ENCODE measurements at regions not wholly inside any gene's neighbourhood (a gene's known extent, or its start where the extent isn't known, plus 50 kb on each side); places are given as distances from the start of the nearest gene placed in this dataset.

DNA sequence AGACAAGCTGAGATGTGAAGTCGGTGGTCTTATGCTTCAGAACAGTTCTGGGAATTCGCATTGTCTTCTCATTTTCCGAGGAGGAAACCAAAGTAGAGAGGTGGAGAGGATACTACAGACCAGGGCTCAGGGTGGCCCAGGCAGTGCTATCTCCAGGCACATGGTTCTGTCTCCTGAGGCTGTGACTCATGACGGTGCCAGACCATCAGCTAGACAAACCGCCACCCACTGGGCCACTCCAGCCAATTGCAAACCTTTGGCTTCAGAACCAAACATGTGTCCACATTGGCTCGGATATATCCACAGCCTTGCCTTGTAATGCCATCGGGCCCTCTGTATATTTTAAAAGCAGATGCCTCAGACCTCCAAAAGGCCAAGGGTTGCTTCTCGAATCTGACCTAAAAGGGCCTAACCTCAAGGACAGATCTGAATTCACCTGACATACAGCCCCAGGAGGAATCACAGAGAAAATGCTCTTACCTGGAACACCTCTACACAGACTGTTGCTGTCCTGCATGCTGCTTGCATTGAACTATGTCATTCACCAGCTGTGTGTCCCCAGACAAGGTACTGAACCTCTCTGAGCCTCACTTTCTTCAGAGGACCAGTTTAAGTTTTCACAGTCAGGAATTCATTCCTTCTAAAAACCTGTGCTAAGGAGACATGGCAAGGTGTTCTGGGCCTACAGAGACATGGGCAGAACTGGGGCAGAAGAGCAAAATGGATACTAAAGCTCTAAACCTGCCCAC lies 224.9 kb upstream of the JUN start:
- DNase-seq, result peak; percentile 28

DNA sequence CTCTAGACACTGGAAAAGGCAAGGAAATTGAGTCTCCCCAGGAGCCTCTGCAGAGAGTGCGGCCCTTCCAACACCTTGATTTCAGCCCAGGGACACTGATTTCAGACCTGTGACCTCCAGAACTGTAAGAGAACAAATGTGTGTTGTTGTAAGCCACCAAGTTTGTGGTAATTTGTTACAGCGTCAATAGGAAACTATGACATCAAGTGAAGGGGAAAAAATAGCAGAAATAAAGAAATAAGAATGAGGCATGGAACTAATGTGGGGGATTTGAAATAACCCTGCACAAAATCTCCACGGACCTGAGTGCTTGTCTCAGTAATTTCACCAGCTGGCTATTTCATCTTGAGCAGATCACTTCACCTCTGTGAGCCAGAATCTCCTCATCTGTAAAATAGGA lies 227.8 kb upstream of the JUN start:
- DNase-seq, result no peak

DNA sequence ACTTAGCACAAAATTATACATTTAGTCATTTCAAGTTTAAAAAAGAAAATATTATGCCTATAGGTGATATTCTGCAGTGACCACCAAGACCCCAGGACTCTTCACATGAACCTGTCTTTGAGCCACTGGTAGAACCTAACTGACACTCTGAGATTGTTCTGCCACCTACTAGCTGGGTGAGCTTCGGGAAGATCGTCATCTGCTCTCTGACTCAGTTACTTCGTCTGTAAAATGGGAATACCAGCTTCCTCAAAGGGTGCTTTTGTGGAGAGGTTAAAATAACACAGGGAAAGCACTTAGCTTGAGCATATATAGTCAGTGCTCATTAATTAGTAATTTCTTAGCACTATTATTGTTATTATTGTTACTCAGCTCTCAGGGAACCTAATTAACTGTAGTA lies 228.5 kb upstream of the JUN start:
- no peak for DNase-seq

DNA sequence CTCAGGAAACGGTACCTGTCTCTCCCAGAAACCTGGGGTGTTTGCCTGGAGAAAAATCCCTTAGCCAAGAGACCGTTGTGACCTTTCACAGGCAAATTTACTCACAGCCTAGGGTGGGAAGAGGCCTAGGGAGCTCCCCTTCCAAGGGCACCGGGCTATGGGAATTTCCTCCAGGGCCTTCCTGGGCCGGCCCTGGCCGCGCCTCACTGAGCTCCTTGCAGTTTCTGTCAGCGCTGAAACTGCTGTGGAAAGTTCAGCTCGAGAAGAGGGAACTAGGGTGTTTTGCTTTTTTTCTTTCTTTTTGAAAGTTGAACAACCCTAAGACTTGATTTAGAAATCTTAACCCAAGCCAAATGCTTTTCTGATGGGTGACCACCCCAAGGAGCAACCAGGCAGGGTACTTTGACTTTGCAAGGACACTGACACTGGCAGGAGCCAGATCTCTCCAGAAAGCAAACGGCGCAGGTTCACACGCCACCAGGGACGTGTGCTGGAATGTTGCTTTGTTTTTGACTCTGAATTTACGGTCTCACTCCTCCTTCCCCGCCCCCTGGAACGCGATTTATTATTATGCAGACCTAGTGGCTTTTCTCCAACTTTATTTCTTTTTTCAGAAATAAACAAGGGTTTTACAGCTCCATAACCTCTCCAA lies 229.6 kb upstream of the JUN start:
- DNase-seq, result no peak

DNA sequence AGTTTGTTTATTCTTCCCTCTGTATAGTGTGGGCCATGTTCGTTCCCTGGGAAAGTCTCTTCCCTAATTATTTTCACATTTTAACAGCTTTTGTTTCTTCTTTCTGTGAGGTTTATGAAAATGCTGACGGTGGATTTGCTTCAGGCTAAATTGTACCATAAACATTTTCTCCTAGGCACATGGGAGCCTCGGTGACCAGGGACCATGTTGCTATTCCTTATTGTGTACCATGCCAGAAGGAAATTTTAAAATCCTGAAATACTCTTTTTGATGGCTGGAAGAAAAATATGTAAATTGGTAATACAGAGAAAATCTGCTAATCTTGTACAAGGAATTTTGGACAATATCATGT lies 230.1 kb upstream of the JUN start:
- DNase-seq, result no peak

DNA sequence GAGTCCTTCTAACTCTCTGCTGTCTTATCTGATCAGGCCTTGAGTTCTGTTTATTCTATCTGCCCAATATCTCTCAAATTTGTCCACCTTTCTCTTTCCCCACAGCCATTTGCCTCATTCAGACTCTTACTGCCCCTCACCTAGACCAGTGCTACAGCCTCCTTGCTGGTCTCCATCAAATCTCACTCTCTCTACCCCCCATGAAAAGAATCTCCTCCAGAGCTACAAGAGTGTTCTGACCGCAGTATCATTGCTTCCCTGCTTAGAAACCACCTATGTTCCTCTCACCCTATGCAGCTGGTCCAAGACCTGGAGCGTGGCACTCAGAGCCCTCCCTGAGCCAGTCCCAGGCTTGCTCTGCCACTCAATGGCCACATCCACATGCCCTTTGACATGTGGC lies 231.0 kb upstream of the JUN start:
- no peak for DNase-seq

DNA sequence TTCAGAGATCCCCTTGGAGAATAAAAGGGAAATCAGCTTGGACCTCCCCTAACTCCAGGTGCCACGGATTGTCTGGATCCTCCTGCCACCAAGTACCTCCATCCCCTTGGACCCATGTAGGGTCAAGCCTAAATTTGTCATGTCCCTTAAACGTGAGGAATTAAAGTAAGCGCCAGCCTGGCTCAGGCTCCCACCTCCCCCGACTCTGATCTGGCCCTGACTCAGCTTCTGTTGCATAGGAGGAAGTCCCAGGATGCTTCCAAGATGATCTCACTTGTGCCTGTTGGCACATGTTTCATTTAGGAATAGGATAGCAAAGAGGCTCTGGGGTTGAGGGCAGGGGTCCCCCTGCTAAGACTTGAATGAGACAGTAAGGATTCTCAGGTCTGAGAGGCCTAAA lies 231.9 kb upstream of the JUN start:
- peak; percentile 45 for DNase-seq

DNA sequence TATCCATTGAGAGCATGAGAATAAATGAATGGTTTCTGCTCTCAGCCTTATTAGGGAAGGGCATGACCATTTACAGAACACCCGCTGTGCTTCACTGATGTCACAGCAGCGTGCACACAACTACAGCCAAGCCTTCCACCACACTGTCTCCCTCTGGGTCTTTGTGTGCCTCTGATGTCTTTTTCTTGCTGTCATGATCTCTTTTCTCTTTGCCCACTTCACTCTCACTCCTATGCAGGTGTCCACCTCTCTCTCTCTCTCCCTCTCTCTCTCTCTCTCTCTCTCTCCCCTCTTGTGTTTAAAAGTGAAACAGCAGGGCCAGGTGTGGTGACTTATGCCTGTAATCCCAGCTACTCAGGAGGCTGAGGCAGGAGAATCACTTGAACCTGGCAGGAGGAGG lies 232.5 kb upstream of the JUN start:
- peak; percentile 85 for DNase-seq

DNA sequence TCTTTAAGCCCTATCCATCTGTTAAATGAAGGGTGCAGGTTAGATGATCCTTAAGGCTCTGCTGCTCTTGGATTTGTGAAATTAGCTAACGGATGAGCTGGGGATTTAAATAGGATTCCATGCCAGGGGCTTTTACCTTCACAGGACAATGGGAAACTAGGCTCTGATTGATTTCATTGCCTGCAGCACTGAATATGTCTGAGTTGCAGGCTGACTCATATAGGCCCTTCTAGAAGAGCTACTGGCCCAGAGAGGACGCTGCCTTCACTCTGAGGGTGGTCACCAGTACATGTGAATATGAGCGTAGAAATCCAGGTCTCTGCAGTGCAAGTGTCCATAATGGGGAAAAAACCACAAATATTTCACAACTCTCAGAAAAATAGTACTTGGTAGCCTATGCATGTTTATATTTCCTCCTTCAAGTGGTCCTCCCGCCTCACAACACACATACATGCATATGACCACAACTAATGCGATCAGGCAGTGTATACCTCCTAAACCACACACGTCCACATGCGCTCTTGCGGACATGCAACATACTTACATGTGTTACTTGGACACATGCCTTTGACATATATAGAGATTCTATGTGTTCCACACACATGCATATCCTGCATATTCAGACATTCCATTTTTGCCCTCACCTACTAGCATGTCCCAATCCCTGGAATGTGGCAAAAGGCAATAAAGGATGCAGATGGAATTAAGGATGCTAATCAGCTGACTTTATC lies 233.8 kb upstream of the JUN start:
- DNase-seq, result no peak

DNA sequence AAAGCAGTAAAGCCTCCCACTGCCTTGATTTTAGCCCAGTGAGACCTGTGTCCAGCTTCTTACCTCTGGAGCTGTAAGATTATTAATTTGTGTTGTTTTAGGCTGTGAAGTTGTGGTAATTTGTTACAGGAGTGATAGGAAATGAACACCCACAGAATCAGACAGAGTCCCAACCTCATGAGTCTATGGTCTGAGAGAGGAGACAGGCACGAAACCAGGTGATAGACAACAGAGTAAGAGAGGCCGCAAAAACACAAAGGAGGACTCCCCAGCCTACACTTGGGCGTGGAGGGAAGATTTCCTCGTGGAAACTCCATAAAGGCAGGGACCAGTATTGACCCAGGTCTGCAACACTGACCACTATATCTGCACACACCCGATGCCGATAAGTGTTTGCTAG lies 234.6 kb upstream of the JUN start:
- DNase-seq, result no peak

DNA sequence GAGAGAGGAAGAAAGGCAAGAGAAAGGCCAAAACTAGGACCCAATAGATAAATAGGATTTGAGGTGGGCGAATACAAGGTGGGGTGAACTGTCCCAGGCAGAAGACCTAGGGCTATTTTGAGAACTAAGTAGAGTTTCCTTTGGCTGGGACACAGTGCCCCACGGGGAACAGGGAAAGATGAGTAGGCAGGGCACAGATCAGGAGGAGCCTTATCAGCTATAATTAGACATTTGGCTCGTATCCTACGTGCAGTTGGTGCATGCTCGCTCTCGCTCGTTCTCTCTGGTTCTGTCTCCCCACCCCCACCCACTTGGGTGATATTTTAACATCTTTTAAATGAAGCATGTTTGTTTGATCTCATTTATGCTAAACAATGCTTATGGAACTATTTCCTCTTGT lies 235.0 kb upstream of the JUN start:
- DNase-seq, result no peak

DNA sequence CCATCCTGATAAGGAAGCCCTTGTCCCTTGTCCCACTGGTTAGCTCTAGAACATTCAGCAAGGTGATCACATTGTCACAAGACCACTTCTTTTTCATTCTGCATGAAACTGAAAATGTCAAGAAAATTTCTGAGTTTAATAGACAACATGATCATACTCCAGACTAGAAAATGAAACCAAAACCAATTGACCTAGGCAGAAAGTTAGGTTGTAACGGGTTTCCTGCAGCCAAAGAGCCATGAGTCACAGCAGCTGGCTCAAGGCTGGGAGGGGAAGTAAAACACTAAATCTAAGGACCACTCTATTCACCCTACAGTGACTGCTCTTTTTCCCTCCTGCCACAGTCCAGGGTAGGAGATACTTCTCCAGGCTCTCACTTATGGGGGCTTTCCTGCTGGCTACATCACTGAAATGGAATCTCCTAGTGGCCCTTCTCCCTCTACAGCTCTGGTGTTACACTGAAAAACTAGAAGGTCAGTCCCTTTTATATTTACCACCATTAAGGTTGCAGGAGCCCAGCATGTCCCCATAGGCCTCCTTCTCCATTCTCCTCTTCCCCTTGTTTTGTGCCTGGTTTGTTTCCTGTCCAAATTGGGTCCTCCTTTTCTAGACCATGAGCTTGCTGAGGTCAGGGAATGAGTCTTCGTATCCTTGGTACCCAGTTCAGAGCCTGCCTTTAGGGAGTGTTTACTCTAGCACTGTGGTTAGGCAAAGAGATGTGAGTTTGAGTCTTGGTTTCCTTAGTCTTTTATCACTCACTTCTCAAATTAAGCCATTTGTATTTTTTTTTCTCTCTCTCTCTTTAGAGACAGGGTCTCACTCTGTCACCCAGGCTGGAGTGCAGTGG lies 236.5 kb upstream of the JUN start:
- DNase-seq, result peak; percentile 89

DNA sequence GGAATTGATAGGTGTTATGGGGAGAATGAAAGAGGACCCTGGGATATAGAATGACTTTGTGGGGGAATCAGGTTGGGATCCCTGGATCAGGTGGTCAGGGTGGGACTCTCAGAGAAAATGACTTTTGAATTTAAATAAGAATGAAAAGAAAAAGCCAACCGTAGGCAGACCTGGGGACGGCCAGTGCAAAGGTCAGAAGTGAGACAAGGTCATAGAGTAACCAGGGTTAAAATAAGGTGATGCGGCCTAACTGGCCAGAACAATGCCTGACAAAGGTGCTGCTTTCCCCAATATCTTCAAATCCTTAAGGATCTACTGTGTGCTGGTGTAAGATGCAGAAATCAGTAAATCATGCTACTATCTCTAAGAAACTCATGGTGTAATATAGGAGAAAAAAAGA lies 238.4 kb upstream of the JUN start:
- no peak for DNase-seq

DNA sequence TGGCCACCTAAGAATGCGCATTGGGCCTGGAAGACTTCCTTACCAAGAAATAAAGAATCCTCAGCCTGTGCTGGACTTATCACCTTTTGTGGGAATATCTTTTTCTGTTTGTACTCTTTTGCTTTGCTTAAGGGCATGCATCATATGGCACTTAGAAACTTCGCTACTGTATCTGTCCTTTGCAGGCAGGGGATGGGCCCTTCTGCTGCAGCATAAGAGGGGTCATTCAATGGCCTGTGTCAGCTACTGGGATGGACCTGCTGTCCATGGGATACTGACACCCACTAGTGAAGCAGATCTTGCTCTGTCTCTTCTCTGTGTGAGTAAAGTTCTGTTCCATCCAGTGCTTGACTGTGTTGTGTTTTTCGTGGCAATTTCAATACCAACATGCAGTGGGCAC lies 239.0 kb upstream of the JUN start:
- no peak for DNase-seq

DNA sequence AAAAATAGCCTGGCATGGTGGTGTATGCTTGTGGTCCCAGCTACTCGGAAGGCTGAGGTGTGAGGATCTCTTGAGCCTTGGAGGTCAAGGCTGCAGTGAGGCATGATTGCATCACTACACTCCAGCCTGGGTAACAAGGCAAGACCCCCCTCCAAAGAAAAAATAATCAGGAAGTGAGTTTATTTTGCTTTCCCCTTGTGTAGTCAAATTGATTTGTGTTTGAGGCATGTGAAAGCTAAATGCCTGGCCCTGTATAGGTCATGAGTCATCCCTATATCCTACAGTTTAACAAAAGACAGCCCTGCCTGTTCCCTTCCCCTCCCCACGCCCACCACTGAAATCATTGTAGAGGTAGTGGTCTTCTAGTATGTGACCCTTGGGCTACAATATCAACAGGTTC lies 241.4 kb upstream of the JUN start:
- no peak for DNase-seq

DNA sequence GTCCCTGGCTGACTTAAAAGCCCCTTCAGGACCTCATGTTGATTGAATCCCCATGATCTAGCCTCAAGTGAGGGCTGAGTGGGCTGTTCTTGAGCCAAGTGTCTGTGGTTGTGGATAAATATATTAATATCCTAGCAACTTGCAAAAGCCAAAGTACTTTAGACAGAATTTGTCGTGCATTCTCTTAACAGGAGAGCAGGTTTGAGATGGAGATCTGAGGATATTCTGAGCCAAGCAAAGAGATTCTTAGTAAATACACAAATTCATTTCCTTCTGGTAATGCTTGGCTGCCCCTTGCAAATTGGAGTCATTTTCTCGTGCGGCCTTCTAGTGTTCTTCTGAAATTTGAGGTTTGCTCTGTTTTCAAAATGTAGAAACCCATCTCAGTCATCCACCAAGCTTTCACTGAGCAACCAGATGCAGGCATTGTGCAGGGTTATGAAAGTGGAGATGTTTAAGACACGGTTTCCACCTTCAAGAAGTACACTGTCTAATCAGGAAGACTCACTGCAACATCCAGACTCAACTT lies 242.1 kb upstream of the JUN start:
- DNase-seq, result peak; percentile 17

DNA sequence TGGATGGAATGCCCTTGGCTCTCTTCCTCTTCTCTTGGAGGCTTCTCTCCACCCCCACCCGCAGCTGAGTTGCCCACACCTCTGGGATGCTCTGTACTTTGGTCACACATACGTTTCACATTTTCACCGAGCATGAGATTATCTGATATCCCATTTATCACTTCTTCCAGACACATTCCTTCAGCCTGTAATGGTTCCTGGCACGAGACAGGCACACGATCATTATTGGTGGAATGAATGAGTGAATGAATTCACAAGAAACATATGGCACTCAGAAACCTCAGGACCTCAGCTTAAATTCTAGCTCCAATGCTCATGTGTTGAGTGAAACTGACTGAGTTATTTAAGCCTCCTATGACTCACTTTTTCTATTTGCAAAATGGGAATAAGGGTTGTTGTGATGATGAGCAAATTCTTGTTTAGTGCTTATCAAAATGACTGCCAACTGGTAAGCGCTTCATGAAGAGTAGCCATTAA lies 242.7 kb upstream of the JUN start:
- peak; percentile 37 for DNase-seq

DNA sequence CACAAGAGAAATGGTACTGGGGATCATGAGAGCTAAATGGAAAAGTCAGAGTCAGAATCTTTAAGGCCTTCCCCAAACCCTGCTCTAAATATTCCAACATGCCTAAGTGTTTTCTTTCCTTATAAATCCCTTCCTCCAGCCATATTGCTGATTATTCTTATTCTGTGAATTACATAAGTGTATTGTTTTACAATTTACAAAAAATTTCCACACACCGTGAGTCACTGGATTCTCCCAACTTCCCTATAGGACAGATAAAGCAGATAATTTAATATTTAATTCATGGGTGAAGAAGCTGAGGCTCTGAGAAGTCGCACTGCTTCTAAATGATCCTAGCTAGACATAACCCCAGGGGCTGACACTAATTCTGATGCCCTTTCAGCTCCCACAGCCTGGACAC lies 243.3 kb upstream of the JUN start:
- DNase-seq, result no peak

DNA sequence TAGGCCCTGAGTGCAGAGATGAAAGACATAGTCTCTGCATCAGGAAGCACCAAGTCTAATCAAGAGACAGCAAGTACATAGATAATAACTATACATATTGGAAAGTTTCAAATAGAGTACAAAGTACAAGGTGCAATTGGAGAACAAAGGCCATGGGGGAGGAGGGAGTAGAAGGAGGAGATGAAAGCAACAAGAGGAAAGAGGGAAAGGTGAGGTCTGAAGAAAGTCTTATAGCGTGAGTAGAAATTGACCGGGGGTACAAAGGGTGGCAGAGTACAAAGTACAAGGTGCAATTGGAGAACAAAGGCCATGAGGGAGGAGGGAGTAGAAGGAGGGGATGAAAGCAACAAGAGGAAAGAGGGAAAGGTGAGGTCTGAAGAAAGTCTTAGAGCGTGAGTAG lies 244.2 kb upstream of the JUN start:
- DNase-seq, result no peak

DNA sequence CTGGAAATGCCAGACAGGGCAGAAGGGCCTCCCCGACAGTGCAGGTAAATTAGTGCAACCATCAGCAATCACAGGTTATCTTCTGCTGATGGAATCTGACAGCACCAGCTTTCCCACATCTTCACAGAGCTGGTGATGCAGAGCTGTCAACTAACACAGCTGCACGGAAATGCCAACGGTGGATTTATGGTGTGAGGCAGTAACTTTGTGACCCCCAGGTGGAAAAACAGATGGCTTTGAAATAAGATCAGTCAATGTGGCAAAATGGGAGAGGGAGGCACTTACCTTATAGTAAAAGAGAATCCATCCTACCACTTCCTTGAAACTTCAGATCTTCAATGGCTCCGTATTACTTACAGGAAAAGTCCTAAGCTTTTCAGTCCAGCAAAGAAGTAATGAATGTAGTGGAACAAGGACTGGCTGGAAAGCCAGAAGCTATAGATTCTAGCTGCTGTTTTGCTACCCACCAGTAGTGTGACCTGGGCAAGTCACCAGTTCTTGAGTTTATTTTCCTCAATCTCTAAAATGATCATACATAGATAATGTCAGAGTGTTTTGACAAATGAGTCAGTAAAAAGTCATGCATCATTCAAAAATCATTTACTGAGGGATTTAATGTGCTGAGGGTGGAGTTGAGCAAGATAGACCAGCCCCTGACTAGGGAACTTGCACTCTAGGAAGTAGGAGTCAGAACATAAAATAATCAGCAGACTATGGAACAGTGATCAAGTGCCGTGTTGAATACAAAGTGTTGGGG lies 245.7 kb upstream of the JUN start:
- no peak for DNase-seq

DNA sequence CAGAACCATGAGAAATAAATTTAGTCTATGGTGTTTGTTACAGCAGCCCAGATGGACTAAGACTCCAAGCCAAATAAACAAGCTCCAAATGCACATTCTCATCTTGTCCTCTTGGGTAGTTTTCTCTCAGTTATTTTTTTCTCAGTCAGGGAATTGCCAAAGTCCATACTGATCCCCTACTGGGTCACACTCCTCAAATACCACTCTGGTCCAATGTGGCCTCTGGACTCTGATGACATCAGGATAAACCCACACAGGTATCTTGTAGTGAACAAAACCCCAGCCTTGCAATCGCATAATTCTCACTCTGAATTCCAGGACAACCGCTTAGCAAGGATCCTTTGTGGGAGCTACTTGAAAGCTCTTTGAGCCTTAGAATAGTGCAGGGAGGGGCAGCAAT lies 248.4 kb upstream of the JUN start:
- DNase-seq, result no peak

DNA sequence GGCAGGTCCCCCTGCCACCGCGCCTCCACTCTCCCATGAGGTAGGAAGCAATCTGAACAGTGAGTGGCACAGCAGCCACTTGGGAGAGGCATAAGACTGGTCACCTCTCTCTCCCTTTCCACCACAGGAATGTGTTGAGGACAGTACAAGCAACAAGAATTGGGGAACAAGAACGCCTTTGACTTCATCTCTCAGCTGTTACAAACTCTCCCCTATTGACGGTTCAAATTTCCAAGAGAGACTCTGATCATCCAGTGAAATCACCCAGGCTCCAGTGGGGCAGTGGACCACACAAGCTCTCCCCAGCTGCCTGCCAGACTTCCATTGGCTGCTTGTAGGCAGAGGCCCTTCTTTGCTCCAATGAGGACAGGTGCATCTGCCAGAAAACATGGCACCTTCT lies 249.9 kb upstream of the JUN start:
- no peak for DNase-seq

Measured in DMS53 (cell line).